WTC11 (cell line): ENCODE measurements at regions not wholly inside any gene's neighbourhood (a gene's known extent, or its start where the extent isn't known, plus 50 kb on each side); places are given as distances from the start of the nearest gene placed in this dataset.

Experiments used
- ATAC-seq: fragments of 200-7000 bp; cut with Tn5 transposase; 2 replicates; pipeline ENCODE4 v1.10.0; 2021; ENCODE audit warnings: mild to moderate bottlenecking, moderate library complexity
- CTCF ChIA-PET: fragments of 300-600 bp; sonication (Branson Sonifier 250); formaldehyde crosslinking; loops from one replicate; lab custom pipeline; 2021; ENCODE audit warnings: antibody characterized with exemption; lab: Charles Lee
- POLR2A ChIA-PET: fragments of 350-600 bp; sonication (Branson Sonifier 250); formaldehyde crosslinking; loops from one replicate; lab custom pipeline; 2021; ENCODE audit warnings: antibody characterized with exemption; lab: Charles Lee
- DNase-seq: peaks from one replicate; pipeline ENCODE4 v3.0.0; 2021; ENCODE audit warnings: low spot score
- H3K27ac Mint-ChIP-seq: 2 replicates; pipeline ENCODE4 v1.8.0; 2021; ENCODE audit warnings: mixed read lengths
- H3K27me3 Mint-ChIP-seq: 2 replicates; pipeline ENCODE4 v1.8.0; 2021; ENCODE audit warnings: low read depth, mild to moderate bottlenecking, moderate library complexity, mixed read lengths
- H3K36me3 Mint-ChIP-seq: 2 replicates; pipeline ENCODE4 v1.8.0; 2021; ENCODE audit warnings: mixed read lengths
- H3K4me1 Mint-ChIP-seq: 2 replicates; pipeline ENCODE4 v1.8.0; 2022; ENCODE audit warnings: mixed read lengths
- H3K4me3 Mint-ChIP-seq: 2 replicates; pipeline ENCODE4 v1.8.0; 2021; ENCODE audit warnings: mild to moderate bottlenecking, moderate library complexity, mixed read lengths
- H3K9me3 Mint-ChIP-seq: 2 replicates; pipeline ENCODE4 v1.8.0; 2021; ENCODE audit warnings: mixed read lengths
- CBFB ChIP-seq: sonication (generic); formaldehyde crosslinking; IDR thresholded peaks from 2 replicates; pipeline ENCODE4 v1.8.1; 2022; ENCODE audit warnings: mild to moderate bottlenecking, low read depth, missing genetic modification reagents
- E2F1 ChIP-seq: sonication (generic); formaldehyde crosslinking; IDR thresholded peaks from 2 replicates; pipeline ENCODE4 v1.8.0; 2022; ENCODE audit warnings: mild to moderate bottlenecking, missing genetic modification reagents
- ELF4 ChIP-seq: sonication (generic); formaldehyde crosslinking; IDR thresholded peaks from 2 replicates; pipeline ENCODE4 v1.8.1; 2022; ENCODE audit warnings: low read depth, mild to moderate bottlenecking, moderate library complexity, missing genetic modification reagents
- EMX1 ChIP-seq: fragments of 250-450 bp; sonication (Bioruptor Pico); IDR thresholded peaks from 2 replicates; pipeline ENCODE4 v1.8.0; 2021; ENCODE audit warnings: mild to moderate bottlenecking
- ERG ChIP-seq: fragments of 250-450 bp; sonication (Bioruptor Pico); IDR thresholded peaks from 2 replicates; pipeline ENCODE4 v1.8.0; 2021; ENCODE audit warnings: mild to moderate bottlenecking
- FOXP1 ChIP-seq: sonication (generic); formaldehyde crosslinking; IDR thresholded peaks from 2 replicates; pipeline ENCODE4 v1.8.0; 2022; ENCODE audit warnings: missing genetic modification reagents, mild to moderate bottlenecking, moderate library complexity, borderline replicate concordance
- FOXP4 ChIP-seq: sonication (generic); formaldehyde crosslinking; IDR thresholded peaks from 2 replicates; pipeline ENCODE4 v1.8.0; 2022; ENCODE audit warnings: mild to moderate bottlenecking, missing genetic modification reagents
- GABPB1 ChIP-seq: sonication (generic); formaldehyde crosslinking; IDR thresholded peaks from 2 replicates; pipeline ENCODE4 v1.8.1; 2023; ENCODE audit warnings: mild to moderate bottlenecking, missing genetic modification reagents
- MXD4 ChIP-seq: fragments of 250-450 bp; sonication (Bioruptor Pico); IDR thresholded peaks from 2 replicates; pipeline ENCODE4 v1.8.0; 2021; ENCODE audit warnings: mild to moderate bottlenecking, moderate library complexity, borderline replicate concordance
- NR2C2 ChIP-seq: sonication (generic); formaldehyde crosslinking; IDR thresholded peaks from 2 replicates; pipeline ENCODE4 v1.8.0; 2022; ENCODE audit warnings: mild to moderate bottlenecking, missing genetic modification reagents
- NR3C1 ChIP-seq: sonication (generic); formaldehyde crosslinking; conservative IDR thresholded peaks from 2 replicates; pipeline ENCODE4 v1.8.1; 2023; ENCODE audit warnings: low read depth, mild to moderate bottlenecking, missing genetic modification reagents
- SMAD4 ChIP-seq: sonication (generic); formaldehyde crosslinking; IDR thresholded peaks from 2 replicates; pipeline ENCODE4 v1.8.0; 2022; ENCODE audit warnings: mild to moderate bottlenecking, missing genetic modification reagents
- TCF7 ChIP-seq: sonication (generic); formaldehyde crosslinking; IDR thresholded peaks from 2 replicates; pipeline ENCODE4 v1.8.0; 2022; ENCODE audit warnings: mild to moderate bottlenecking, low read depth, missing genetic modification reagents, moderate library complexity
- TEAD1 ChIP-seq: sonication (generic); formaldehyde crosslinking; IDR thresholded peaks from 2 replicates; pipeline ENCODE4 v1.8.0; 2022; ENCODE audit warnings: mild to moderate bottlenecking, missing genetic modification reagents
- TP53 ChIP-seq: sonication (generic); formaldehyde crosslinking; IDR thresholded peaks from 2 replicates; pipeline ENCODE4 v1.8.1; 2023; ENCODE audit warnings: mild to moderate bottlenecking, missing genetic modification reagents
- ZNF232 ChIP-seq: sonication (generic); formaldehyde crosslinking; IDR thresholded peaks from 2 replicates; pipeline ENCODE4 v1.8.0; 2022; ENCODE audit warnings: mild to moderate bottlenecking, missing genetic modification reagents
- ZNF396 ChIP-seq: fragments of 250-450 bp; sonication (Bioruptor Pico); IDR thresholded peaks from 2 replicates; pipeline ENCODE4 v1.8.0; 2021; ENCODE audit warnings: mild to moderate bottlenecking, moderate library complexity, borderline replicate concordance
- ZSCAN18 ChIP-seq: fragments of 250-450 bp; sonication (Bioruptor Pico); IDR thresholded peaks from 2 replicates; pipeline ENCODE4 v2.1.2; 2022; ENCODE audit warnings: mild to moderate bottlenecking, moderate library complexity
- TF ChIP-seq, protein P1 (sequence below): sonication (generic); formaldehyde crosslinking; IDR thresholded peaks from 2 replicates; pipeline ENCODE4 v1.8.1; 2022; ENCODE audit warnings: mild to moderate bottlenecking, missing genetic modification reagents, moderate library complexity, borderline replicate concordance
- TF ChIP-seq, protein P2 (sequence below): sonication (generic); formaldehyde crosslinking; IDR thresholded peaks from 2 replicates; pipeline ENCODE4 v1.8.1; 2022; ENCODE audit warnings: missing genetic modification reagents, borderline replicate concordance
- TF ChIP-seq, protein P3 (sequence below): sonication (generic); formaldehyde crosslinking; IDR thresholded peaks from 2 replicates; pipeline ENCODE4 v1.8.1; 2023; ENCODE audit warnings: mild to moderate bottlenecking, missing genetic modification reagents, borderline replicate concordance

DNA sequence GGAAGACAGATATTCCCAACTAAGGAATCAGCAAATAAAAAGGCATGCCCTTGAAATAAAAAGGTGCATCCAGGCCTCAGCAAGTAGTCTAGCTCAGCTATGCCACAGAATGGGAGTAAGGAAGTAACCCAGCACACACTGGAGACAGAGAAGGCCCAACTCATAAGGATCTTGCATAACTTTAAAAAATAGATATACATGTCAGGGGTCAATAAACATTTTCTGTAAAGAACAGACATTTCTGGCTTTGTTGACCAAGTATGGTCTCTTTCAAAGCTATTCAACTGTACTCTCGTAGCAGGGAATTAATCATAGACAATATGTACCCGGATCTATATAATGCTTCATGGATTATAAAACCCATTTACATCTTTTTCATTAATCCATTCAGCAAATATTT is 449.3 kb downstream of the TAFA4 start:
- no peak for DNase-seq
- no peaks in the 10 kb centered on the region; the same call in 1 of the 2 replicates for H3K27me3 Mint-ChIP-seq
- no peak overlapping the region for H3K27ac Mint-ChIP-seq
- H3K4me1 Mint-ChIP-seq, result peaks cover 6% of the 10 kb centered on the region
- ChIA-PET CTCF (no interaction called here), POLR2A (no interaction called here)
- TF ChIP-seq TCF7 (CRISPR knock-in tag) (no peak), ZNF396 (CRISPR knock-in tag) (no peak), ZNF232 (CRISPR knock-in tag) (no peak), TP53 (CRISPR knock-in tag) (no peak)
- TF ChIP-seq, protein P1, sequence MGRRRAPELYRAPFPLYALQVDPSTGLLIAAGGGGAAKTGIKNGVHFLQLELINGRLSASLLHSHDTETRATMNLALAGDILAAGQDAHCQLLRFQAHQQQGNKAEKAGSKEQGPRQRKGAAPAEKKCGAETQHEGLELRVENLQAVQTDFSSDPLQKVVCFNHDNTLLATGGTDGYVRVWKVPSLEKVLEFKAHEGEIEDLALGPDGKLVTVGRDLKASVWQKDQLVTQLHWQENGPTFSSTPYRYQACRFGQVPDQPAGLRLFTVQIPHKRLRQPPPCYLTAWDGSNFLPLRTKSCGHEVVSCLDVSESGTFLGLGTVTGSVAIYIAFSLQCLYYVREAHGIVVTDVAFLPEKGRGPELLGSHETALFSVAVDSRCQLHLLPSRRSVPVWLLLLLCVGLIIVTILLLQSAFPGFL, result no peak
- TF ChIP-seq, protein P2, sequence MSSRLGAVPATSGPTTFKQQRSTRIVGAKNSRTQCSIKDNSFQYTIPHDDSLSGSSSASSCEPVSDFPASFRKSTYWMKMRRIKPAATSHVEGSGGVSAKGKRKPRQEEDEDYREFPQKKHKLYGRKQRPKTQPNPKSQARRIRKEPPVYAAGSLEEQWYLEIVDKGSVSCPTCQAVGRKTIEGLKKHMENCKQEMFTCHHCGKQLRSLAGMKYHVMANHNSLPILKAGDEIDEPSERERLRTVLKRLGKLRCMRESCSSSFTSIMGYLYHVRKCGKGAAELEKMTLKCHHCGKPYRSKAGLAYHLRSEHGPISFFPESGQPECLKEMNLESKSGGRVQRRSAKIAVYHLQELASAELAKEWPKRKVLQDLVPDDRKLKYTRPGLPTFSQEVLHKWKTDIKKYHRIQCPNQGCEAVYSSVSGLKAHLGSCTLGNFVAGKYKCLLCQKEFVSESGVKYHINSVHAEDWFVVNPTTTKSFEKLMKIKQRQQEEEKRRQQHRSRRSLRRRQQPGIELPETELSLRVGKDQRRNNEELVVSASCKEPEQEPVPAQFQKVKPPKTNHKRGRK (CRISPR knock-in tag), result no peak
- H3K4me3 Mint-ChIP-seq, result no peak overlapping the region
- no peak for ATAC-seq
- H3K36me3 Mint-ChIP-seq, result no peaks in the 10 kb centered on the region
- H3K9me3 Mint-ChIP-seq, result no peaks in the 10 kb centered on the region

DNA sequence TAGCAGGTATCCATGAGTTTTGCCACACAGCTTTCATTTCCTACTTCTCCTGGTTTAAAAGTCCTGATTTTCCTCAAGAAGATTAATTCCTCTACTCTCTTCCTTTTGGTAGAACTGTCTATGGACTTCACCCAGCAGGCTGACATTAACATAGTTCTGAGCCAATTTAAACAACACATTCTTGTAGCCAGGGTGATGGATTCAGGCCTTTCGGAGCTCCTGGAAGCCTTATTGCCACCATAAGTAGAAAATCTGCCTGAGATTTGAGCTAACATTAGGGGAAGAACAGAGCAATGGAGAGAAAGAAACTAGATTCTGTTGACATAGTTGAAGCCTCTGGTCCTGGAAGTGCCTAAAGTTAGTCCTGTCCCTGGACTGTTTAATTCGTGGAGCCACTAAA is 449.8 kb downstream of the TAFA4 start:
- Mint-ChIP-seq H3K4me1 (peaks cover 10% of the 10 kb centered on the region), H3K27me3 (no peaks in the 10 kb centered on the region; the same call in 1 of the 2 replicates), H3K4me3 (no peak overlapping the region), H3K9me3 (no peaks in the 10 kb centered on the region), H3K36me3 (no peaks in the 10 kb centered on the region), H3K27ac (no peak overlapping the region)
- no peak for TF ChIP-seq ELF4 (CRISPR knock-in tag)
- TF ChIP-seq ERG (CRISPR knock-in tag), result no peak
- no peak for TF ChIP-seq TEAD1 (CRISPR knock-in tag)
- no peak for TF ChIP-seq FOXP1
- no peak for TF ChIP-seq SMAD4 (CRISPR knock-in tag)
- TF ChIP-seq CBFB (CRISPR knock-in tag), result no peak
- TF ChIP-seq FOXP4, result no peak
- TF ChIP-seq, protein P3, sequence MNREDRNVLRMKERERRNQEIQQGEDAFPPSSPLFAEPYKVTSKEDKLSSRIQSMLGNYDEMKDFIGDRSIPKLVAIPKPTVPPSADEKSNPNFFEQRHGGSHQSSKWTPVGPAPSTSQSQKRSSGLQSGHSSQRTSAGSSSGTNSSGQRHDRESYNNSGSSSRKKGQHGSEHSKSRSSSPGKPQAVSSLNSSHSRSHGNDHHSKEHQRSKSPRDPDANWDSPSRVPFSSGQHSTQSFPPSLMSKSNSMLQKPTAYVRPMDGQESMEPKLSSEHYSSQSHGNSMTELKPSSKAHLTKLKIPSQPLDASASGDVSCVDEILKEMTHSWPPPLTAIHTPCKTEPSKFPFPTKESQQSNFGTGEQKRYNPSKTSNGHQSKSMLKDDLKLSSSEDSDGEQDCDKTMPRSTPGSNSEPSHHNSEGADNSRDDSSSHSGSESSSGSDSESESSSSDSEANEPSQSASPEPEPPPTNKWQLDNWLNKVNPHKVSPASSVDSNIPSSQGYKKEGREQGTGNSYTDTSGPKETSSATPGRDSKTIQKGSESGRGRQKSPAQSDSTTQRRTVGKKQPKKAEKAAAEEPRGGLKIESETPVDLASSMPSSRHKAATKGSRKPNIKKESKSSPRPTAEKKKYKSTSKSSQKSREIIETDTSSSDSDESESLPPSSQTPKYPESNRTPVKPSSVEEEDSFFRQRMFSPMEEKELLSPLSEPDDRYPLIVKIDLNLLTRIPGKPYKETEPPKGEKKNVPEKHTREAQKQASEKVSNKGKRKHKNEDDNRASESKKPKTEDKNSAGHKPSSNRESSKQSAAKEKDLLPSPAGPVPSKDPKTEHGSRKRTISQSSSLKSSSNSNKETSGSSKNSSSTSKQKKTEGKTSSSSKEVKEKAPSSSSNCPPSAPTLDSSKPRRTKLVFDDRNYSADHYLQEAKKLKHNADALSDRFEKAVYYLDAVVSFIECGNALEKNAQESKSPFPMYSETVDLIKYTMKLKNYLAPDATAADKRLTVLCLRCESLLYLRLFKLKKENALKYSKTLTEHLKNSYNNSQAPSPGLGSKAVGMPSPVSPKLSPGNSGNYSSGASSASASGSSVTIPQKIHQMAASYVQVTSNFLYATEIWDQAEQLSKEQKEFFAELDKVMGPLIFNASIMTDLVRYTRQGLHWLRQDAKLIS (CRISPR knock-in tag), result no peak
- no peak for TF ChIP-seq GABPB1
- no peak for TF ChIP-seq ZSCAN18 (CRISPR knock-in tag)
- no peak for TF ChIP-seq EMX1
- no peak for TF ChIP-seq NR2C2
- TF ChIP-seq, protein P2 (CRISPR knock-in tag), result no peak
- TF ChIP-seq ZNF232 (CRISPR knock-in tag), result no peak
- no peak for TF ChIP-seq MXD4 (CRISPR knock-in tag)
- TF ChIP-seq NR3C1, result no peak
- no peak for TF ChIP-seq E2F1 (CRISPR knock-in tag)
- DNase-seq (no peak), ATAC-seq (no peak)
- ChIA-PET CTCF (no interaction called here), POLR2A (no interaction called here)
